ENCODE measurements at regions not wholly inside any gene's neighbourhood (a gene's known extent, or its start where the extent isn't known, plus 50 kb on each side); places are given as distances from the start of the nearest gene placed in this dataset.

DNA sequence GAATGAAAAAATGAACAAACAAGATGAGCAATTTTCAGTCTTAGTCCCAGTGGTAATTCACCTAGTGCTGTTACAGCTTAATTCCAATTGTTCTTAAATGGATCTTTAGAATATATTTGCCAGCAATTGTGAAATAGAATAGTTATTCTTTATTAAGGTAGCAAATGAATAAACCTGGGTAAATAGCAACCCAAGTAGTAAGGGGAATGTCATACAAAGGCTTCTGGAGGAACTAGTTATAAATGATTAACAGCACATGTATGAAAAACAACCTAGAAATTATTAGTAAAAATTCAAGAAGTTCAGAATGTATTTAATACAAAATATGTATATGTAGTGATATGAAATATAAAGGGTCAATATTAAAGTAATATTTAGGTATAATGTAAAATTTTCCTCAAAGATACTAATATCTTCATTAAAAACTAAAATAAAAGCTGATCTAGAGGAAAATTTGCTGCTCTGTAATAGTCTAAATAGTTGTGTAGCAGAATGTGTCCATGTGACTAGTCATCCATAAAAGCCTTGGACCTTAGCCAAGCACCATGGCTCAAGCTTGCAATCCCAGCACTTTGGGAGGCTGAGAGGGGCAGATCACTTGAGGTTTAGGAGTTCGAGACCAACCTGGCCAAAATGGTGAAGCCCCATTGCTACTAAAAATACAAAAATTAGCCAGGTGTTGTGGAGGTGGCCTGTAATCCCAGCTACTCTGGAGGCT is 535.9 kb upstream of the ATXN8OS start:
- DNase-seq (ENCODE audit: low spot score): no peak

DNA sequence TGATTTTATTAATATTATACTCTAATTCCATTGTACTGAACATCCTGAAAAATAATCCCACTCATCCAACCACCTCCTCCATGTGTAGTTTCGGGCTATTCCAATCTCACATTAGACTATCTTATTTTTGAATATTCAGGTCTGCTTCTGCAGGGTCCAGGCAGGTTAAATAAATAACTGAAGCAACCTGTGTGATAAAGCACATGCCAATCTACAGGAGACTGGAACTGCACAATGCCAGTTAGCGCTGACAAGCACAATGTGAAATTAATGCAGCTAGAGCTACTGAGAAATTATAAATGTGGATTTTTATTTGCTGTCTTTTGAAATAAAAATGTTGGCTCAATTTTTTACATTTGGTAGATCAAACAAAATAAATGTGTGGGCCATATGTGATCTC is 540.1 kb upstream of the ATXN8OS start:
- DNase-seq (ENCODE audit: low spot score): no peak

DNA sequence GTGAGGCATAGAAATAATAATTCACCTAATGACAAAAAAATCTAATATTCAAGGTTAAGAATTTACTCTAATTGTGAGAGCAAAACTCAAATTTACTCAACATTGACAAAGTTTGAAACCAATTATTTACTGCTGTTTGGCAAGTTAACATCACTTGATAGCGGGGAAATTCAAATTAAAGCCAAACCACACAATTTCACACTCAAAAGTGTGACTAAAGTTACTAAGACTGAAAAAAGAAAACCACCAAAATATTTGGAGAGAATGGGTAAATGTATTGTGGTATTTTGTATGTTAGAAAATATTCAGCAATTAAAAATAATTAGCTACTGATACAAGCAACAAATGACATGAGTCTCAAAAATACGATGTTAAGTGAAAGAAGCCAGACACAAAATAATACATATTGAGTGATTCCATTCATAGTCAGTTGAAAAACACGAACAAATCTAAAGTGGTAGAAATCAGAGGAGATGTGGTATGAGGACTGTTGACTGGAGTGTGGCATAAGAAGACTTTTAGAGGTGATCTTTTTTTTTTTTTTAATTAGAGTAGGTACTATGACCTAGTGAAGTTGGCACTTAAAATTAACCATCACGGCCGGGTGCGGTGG is 541.4 kb upstream of the ATXN8OS start:
- no peak for DNase-seq (ENCODE audit: low spot score)

DNA sequence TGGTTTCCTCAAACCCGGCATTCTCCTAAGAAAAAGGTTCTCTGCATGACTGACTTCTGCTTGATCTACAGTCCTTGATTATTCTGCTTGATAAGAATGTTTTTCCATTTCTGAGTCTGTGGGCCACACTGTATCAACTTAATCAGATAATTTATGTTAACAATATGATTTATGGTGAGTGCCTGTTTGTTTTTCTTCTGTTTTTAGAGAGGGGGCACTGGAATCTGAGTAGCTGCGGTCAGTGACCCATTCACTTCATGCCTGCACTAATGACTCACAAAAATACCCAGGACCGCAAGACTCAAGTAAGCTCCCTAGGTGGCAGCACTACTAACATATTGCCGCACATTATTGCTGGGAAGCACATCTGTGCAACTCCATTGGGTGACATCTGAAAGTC is 542.3 kb upstream of the ATXN8OS start:
- peak; percentile 27 for DNase-seq (ENCODE audit: low spot score)

DNA sequence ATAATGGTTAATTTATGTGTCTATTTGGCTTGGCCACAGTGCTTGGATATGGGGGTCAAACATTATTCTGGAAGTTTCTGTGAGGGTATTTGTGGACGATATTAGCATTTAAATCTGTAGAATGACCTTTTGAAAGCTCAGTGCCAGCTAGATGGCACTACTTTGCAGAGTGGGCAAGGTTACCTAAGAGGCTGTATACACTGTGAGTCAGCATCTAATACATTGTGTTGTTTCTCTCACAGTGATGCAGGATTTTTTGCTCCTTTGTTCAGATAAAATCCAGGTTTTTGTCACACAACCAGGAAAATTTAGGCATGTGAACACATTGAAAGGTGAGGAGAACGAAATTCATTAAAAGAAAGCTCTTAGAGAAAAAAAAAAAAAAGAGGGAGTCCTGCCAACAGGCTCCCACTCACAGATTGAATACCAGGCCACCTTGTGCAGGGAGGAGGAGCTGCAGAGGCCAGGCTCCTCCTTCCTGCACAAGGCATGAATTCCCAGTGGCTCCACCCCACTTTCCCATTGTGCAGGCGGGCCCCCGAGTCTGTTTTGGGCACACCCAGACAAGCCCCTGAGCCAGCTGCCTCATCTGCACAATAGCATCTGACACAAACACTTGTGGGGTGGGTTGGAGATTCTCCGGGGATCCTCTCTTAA is 551.0 kb upstream of the ATXN8OS start:
- DNase-seq (ENCODE audit: low spot score): no peak

DNA sequence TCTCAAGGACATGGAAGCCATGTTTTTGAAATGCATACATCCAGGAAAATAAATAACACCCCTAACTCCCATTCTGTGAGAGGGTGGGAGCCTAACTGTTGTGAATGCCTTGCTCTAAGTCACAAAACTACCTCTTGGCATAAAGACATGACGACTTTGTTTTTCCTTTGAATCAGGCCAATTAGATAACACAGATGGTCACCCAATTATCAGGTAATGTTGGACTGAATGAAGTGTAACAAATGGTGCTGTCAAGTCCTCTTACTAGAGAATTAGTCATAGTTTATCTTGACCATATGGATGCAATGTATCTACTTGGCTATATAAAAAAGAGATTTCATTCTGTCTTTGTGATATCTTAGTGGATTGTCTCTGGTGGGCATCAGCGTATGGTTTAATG is 553.6 kb upstream of the ATXN8OS start:
- no peak for DNase-seq (ENCODE audit: low spot score)

DNA sequence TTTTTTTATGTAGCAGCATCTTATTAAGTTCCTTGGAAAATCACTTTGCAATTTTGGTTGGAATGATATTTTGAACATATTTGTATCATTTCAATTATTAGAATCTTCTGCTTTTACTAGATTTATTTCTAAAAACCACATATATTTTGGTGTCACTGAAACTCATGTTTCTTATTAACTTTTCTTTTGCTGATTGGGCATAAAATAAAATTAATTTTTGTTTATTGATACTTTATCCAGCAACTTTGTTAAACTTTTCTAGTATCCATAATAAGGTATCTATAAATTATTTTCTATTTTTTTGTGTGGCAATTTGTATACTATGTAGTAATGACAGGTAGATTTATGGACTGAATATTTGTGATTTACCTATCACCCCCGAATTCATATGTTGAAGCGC is 556.4 kb upstream of the ATXN8OS start:
- no peak for DNase-seq (ENCODE audit: low spot score)

DNA sequence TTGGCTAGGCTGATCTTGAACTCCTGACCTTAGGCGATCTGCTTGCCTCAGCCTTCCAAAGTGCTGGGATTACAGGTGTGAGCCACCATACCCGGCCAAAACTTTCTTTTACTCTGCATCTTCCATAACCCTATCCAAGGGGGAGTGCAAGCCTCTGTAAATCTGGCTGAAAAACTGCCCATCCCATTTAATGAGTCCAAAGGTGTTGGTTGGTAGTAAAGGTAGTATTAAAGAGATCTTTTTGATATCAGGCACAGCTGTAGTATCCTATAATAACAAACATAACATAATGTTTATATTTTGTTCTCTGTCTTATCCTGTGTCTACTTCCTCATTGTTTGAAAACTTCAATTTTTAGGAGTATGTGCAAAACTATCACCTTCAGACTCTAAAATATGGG is 559.8 kb upstream of the ATXN8OS start:
- DNase-seq (ENCODE audit: low spot score): no peak

DNA sequence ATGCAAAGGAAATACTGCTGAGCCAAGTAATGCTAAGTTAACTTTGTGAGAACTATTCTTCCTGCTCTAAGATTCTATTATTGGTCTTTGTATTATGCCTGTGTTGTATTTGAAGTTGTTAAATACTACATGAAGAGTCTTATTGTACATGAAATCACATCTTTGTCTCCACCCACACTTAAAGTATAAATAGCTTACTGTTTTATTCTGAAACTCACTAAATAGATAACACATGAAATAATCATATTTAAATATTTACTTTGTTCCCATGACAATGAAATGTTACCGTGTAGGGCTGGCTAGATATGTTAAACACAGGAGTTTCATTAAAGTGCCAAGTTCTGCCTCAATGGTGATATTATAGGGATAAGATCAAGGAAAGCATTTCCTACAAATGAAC is 562.1 kb upstream of the ATXN8OS start:
- DNase-seq (ENCODE audit: low spot score): no peak

DNA sequence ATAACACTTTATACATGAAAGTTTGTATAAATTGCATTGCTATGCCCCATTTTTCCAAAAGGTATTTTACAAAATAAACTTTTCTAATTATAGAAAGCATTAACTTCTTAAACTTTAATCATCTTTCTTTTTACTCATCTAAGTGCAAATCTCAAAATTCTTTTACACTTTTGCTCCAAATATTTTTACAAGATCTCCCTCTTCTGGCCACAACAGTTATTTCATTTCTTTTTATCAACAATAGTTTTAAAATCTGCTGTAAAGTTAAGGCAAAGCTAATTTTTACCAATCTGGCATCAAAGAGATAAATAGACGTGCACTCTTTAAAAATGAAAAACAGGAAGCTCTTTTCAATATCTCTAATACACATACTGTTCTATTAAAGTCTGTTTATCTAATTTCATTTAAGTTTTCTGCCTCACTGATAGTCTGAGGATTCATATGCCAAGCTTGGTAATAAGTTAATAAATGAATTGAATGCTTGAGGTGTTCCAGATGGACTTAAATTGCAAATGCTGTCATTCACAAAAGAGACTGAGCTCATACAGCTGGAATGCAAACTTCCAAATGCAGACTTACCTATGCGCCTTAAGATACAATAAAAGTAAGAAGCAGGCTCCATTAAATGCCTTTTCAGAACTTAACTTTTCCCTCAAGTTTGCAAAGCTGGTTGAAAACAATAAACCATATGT is 583.0 kb upstream of the ATXN8OS start:
- no peak for DNase-seq (ENCODE audit: low spot score)

DNA sequence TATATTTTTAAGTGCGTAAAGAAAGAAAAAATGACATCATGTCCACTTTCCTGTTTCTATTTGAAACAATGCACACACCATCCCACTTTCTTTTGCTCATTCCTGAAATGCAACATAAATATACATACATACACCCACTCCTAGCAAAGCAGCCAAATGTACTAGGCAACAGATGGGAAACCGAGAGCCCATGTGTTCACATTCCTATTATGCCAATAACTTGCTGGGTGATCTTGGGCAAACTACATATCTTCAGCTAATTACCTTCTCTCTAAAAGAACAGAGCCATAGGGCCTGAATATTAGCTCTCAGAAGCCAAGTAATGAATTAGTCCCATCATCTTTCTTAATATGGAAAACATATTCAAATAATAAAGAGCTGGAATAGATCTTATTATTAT is 610.6 kb upstream of the ATXN8OS start:
- no peak for DNase-seq (ENCODE audit: low spot score)

DNA sequence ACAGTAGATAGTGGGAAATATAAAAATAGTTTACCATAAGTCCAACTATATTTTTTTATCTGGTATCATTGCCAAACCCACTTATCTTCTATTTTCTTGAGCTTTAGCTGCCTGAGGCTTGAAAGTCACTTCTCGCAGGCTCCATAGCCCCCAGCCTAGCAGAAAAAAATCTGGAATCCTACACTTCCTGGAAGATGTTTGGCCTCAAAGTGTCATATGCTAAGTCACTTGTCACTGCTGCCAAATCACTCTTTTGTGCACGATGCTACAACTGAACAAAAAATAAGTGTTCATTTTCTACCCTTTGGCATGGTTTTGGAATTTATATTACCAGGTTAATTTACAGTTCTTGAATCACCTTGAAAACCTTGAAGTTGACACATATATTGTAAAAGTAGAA is 612.5 kb upstream of the ATXN8OS start:
- DNase-seq (ENCODE audit: low spot score): no peak

DNA sequence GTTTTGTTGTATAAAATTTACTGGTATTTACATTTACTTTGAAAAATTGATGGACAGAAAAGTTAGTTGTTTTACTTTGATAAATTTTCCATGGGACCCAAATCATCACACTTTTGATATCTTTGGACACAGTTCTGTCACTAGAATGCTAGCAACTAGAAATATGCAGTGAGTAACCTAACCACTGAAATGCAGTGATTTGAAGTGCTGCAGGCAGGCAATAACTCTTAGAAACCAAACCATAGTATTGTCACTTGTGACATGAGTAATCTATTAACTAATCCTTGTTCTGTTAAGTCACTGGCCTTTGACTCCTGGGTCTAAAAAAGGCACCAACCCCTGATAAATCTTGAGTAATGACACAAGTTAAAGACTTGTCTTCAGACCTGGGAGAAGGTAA is 620.0 kb upstream of the ATXN8OS start:
- no peak for DNase-seq (ENCODE audit: low spot score)

DNA sequence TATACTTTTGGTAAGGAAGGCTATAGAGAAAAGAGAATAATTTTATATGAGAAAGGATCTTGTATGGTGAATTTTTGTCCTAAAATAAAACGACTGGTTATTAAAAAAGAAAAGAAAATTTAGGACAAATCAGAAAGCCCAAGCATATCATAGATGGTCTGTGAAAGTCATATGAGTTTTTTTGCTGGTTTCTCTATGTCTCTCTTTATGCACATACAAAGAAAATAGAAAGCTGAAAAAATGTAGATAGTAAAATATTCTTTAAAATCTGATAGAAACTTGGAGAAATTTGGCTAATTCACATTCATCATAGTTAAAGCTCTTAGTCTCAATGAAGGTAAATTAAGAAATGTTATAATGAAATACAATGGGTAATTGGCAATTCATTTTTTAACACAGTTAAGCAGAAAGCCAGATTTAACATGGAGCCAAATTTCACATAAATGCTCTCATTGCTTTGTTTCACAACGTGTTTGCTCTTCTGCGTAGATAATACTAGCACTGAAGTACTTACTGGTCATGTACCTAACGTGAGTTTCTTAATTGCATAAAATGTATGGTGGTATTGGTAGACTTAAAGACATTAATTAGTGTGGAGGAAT is 621.5 kb upstream of the ATXN8OS start:
- DNase-seq (ENCODE audit: low spot score): no peak

DNA sequence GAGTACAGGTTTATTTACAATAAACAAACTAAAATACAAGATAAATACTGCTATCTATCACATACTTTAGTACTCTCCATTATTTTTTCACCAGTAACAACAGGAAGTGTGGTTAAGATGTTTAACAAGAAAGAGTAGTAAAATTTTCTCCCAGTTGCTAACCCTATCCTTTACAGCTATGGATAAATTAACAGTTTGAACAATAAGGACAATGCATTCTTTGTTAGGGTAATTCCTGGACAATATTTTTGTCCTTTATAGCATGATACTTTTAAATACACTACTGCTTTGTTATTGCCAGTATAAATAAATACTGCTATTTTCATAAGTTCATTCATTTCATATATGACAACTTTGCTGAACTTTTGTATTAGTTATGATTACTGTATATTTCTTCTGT is 630.2 kb upstream of the ATXN8OS start:
- no peak for DNase-seq (ENCODE audit: low spot score)

DNA sequence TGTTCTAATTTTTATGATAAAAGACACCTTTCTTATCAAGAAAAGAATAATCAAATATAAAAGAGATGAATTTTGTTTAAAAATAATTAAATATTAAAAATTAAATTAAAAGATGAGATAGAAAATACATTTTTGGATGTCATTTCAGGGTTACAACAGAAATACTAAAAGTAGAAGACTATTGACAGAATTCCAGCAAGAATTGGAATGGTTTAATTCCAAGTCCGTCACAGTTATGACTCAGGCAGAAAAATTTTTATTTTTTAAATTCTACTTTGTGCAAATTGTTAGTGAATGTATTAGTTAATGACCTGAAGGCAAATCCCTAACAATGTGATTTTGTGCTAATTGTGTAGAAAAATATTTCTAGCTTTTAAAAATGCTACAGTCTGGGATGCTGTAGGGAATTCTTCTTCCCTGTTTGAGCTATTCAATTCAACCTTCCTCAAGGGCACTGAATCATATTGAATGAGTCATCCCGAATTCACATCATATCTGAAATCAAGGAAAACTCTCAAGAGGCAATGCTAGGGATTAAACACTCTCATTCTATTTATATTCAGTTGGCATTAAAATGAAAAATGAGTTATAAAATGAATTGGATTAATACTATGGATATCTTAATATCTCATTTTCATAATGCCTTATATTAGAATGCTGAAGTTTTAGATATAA is 633.5 kb upstream of the ATXN8OS start:
- DNase-seq (ENCODE audit: low spot score): no peak

DNA sequence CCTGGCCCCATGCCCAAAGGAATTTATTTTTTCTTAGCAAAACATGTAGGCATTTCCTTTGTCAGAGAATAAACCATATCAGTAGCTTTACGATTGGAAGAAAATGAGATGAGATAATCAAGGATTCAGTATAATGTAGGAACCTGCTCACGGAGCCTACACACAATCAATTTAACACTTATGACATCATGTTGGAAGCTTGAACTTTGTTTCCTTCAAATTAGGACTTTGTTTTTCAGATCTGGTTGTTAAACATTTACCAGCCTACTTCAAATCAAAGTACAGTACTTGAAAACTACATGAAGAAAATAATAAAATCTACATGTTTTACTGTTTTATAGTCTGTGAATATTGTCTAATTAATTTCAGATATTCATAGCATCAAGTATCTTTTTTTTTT is 639.0 kb upstream of the ATXN8OS start:
- no peak for DNase-seq (ENCODE audit: low spot score)

DNA sequence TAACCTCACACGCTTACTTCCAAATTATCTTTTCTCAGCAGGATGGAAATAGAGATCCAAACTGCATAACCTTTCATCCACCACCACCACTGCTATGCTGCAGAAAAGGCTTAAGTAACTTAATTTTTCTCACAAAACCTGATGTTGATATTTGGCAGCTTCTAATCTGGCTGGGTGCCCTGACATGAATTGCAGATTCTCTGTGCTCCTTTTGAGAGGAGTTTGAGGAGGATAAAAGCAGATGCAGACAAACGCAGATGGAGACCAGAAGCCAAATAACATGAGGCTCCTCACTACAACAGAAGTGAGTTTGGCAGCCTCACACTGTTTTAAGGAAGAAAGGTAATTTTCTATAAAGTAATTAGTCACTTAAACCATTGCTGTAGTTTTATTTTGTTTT is 646.2 kb upstream of the ATXN8OS start:
- no peak for DNase-seq (ENCODE audit: low spot score)

DNA sequence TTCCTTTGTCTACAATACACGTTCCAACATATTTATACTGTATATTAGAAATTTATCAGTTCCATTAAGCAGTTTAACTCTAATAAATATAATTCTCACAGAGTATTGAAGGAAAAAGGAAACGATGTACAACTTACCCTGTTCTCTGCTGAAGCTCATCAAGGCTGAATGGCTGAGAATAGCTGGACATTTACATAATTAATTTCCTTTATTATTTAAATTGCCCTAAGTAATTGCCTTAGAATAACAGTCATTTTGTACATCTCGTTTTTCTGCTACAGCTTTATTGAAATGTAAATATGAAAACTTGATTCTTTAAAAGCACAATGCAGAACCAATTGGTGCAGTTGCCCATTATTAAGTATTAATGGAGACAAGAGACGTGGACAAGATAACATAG is 648.3 kb upstream of the ATXN8OS start:
- DNase-seq (ENCODE audit: low spot score): no peak

DNA sequence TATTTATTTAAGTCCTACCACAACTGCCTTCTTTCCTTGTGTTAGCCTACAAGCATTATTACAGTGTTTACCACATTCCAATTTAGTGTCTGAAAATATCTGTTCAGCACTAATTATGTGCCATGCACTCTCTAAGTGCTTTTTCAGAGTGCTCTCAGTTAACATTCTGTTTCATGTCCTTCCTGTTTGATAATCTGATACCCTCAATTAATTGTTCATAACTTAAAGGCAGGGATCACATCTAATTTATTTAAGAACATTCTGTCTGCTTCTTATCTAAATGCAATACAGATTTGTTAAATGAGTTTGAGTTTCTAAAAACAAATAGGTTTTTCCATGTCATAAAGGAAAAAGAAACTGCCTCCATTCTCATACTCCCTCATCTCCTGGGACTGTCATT is 649.6 kb upstream of the ATXN8OS start:
- no peak for DNase-seq (ENCODE audit: low spot score)

DNA sequence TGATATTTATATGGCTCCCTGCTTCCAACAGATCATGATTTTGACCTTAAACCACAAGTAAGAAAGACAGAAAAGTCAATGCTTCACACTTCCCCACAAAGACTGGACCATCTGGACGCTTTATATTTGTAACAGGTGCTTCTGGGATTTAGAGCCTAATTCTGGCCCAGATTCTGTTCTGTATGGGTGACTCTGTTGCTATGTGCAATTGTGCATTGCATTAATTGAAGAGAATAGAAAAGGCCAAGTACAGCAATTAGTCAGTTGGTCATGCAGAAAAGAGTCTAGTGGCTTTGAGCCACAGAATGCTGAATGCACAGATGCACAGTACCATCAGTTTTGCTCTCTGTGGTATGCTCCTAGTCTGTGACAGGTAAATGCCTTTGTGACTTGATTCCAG is 657.4 kb upstream of the ATXN8OS start:
- DNase-seq (ENCODE audit: low spot score): no peak

DNA sequence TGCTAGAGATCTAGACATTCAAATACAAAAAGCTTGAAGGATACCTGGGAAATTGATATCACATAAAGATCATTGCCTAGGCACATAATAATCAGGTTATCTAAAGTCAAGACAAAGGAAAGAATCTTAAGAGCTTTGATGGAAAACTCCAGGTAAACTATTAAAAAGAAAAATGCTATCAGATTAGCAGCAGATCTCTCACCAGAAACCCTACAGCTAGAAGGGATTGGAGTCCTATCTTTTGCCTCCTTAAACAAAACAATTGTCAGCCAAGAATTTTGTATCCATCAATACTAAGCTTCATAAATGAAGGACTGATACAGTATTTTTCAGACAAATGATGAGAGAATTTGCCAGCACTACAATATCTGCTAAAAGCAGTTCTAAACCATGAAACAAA is 682.4 kb upstream of the ATXN8OS start:
- no peak for DNase-seq (ENCODE audit: low spot score)
